Mesothelial cell of epicardium (in vitro differentiated cells): ENCODE measurements at regions not wholly inside any gene's neighbourhood (a gene's known extent, or its start where the extent isn't known, plus 50 kb on each side); places are given as distances from the start of the nearest gene placed in this dataset.

ENCODE experiments used
- DNase-seq, 2 experiments: peaks; one replicate each; pipeline ENCODE4 v3.0.0; 2021; ENCODE audit warnings: low spot score in 2 of 2; ENCODE audit not compliant: unreplicated experiment in 2 of 2
- H3K27ac Mint-ChIP-seq: 2 replicates; pipeline ENCODE4 v1.8.0; 2021; ENCODE audit warnings: mixed read lengths
- H3K27me3 Mint-ChIP-seq: 2 replicates; pipeline ENCODE4 v1.8.0; 2021; ENCODE audit warnings: low read depth, mixed read lengths
- H3K36me3 Mint-ChIP-seq: 2 replicates; pipeline ENCODE4 v1.8.0; 2021; ENCODE audit warnings: mixed read lengths
- H3K4me1 Mint-ChIP-seq: 2 replicates; pipeline ENCODE4 v1.8.0; 2021; ENCODE audit warnings: mixed read lengths
- H3K4me3 Mint-ChIP-seq: 2 replicates; pipeline ENCODE4 v1.8.0; 2021; ENCODE audit warnings: mild to moderate bottlenecking, moderate library complexity, mixed read lengths
- H3K9me3 Mint-ChIP-seq: 2 replicates; pipeline ENCODE4 v1.8.0; 2021; ENCODE audit warnings: mixed read lengths
- CTCF ChIP-seq: fragments of 200-600 bp; sonication (generic); IDR thresholded peaks from one replicate; pipeline ENCODE4 v1.5.0; 2021; ENCODE audit warnings: antibody characterized with exemption; ENCODE audit not compliant: unreplicated experiment

DNA sequence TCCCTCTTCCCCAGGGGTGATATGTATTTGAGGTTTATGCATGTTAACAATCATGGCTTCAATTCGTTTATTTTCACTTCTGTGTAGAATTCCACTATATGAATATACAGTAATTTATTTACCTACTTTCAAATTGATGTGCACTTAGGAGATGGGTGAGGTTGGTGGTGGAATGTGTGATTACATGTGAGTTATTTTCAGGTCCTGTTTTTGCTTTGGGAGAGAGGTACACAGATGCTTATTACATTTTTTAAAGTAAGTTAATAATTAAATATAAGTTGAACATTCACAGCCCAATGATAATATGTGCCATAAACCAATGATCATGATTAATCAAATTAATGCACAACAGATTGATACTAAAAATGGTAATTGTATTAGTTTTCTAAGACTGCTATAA, 79.5 kb downstream of the SPRY1 start:
- Mint-ChIP-seq H3K27me3 (no peaks in the 10 kb centered on the region), H3K36me3 (no peaks in the 10 kb centered on the region), H3K9me3 (no peaks in the 10 kb centered on the region), H3K27ac (no peak overlapping the region), H3K4me1 (peaks cover 29% of the 10 kb centered on the region), H3K4me3 (no peak overlapping the region)
- TF ChIP-seq CTCF: no peak
- DNase-seq: no peak

GRCh38 chr4:123477711-123478209, 81.2 kb downstream of the SPRY1 start:
- H3K27me3 Mint-ChIP-seq: no peaks in the 10 kb centered on the region
- no peaks in the 10 kb centered on the region for H3K9me3 Mint-ChIP-seq

DNA sequence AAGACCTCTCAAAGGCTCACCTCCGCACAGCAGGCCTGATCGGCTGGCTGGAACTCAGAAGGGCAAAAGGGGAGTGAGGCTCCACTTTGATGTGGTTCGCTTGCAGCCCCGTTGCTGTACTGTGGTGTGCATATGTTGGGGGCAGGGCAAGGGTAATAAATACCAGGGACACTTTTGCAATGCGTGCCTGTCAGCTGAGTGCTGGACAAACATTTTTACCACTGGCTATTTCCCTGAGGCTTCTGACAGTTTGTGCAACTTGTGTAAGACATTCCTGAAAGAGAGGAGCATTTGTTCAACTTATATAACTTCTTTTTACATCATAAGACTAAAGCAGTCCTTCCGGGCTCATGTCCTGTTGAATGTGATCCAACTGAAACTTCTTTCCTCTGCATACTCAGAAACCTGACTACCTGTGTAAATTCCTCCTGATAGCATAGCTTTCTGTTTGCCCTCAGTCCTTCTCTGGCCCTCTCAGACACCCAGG, 82.3 kb downstream of the SPRY1 start:
- no peaks in the 10 kb centered on the region for H3K36me3 Mint-ChIP-seq
- no peak overlapping the region for H3K4me3 Mint-ChIP-seq
- H3K9me3 Mint-ChIP-seq: no peaks in the 10 kb centered on the region
- H3K27me3 Mint-ChIP-seq: no peaks in the 10 kb centered on the region
- H3K4me1 Mint-ChIP-seq: peaks cover 29% of the 10 kb centered on the region
- peak in 1 of 2 experiments; percentile 39 for DNase-seq
- no peak for TF ChIP-seq CTCF
- H3K27ac Mint-ChIP-seq: peak overlapping the region; percentile 83

More at GRCh38 chr4:123477711-123478209, 81.2 kb downstream of the SPRY1 start:
- H3K4me1 Mint-ChIP-seq: peaks cover 29% of the 10 kb centered on the region
- DNase-seq: no peak
- no peaks in the 10 kb centered on the region for H3K36me3 Mint-ChIP-seq
- peak overlapping the region; percentile 77 for H3K27ac Mint-ChIP-seq
- TF ChIP-seq CTCF: no peak
- H3K4me3 Mint-ChIP-seq: no peak overlapping the region

GRCh38 chr4:123479944-123480343, 83.3 kb downstream of the SPRY1 start:
- Mint-ChIP-seq H3K27me3 (no peaks in the 10 kb centered on the region), H3K4me1 (peaks cover 33% of the 10 kb centered on the region)
- DNase-seq: no peak

DNA sequence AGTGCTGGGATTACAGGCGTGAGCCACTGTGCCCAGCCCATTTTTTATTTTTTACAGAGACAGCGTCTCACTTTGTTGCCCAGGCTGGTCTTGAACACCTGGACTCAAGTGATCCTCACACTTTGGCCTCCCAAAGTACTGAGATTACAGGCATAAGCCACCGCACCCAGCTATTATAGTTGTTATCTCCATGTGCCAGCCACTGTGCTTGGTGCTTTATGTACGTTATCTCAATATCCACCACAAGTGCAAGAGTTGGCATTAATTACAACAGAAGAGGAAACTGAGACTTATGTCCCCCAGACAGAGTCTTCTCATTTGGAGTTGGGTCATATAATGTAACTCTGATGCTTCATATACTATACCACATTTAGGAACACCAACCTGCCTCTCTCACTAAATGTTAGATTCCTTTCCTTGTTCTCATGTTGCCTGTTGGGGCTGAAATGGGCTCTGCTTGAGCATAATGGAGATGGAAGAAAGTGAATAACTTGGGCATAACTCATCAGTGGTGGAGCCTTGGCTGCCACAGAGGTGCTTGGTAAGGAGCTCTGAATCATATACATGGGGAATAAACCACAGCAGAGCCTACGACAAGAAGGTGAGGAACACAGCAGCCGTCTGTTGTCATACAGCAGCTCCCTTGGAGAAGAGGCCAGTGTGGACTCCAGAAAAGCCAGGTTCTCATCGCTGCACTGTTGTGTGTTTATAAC, 84.3 kb downstream of the SPRY1 start:
- H3K4me3 Mint-ChIP-seq: no peak overlapping the region
- no peak for TF ChIP-seq CTCF
- DNase-seq: no peak
- H3K36me3 Mint-ChIP-seq: no peaks in the 10 kb centered on the region
- peaks cover 38% of the 10 kb centered on the region for H3K4me1 Mint-ChIP-seq
- H3K27ac Mint-ChIP-seq: no peak overlapping the region
- no peaks in the 10 kb centered on the region for H3K27me3 Mint-ChIP-seq
- H3K9me3 Mint-ChIP-seq: no peaks in the 10 kb centered on the region

More at GRCh38 chr4:123479944-123480343, 83.3 kb downstream of the SPRY1 start:
- H3K4me3 Mint-ChIP-seq: no peak overlapping the region
- H3K36me3 Mint-ChIP-seq: no peaks in the 10 kb centered on the region
- no peaks in the 10 kb centered on the region for H3K9me3 Mint-ChIP-seq
- no peak for TF ChIP-seq CTCF
- no peak overlapping the region for H3K27ac Mint-ChIP-seq
